ENCODE measurements at regions not wholly inside any gene's neighbourhood (a gene's known extent, or its start where the extent isn't known, plus 50 kb on each side); places are given as distances from the start of the nearest gene placed in this dataset.

- no peak for TF ChIP-seq EZH2 (IDR thresholded peaks at IDR 0.05; ENCODE audit: insufficient read depth, poor library complexity, severe bottlenecking)
- TF ChIP-seq EZH2phosphoT487 (IDR thresholded peaks at IDR 0.05; ENCODE audit: insufficient read depth, low read depth) = no peak
These were observed 145.5 kb upstream of the RPS6KA2 start for GRCh38 chr6:166772518-166772917.
